Common myeloid progenitor, CD34-positive (primary cell): ENCODE measurements at regions not wholly inside any gene's neighbourhood (a gene's known extent, or its start where the extent isn't known, plus 50 kb on each side); places are given as distances from the start of the nearest gene placed in this dataset.
"Not testable (repeated sequence)": the region's sequence is repeated elsewhere in the genome, so short reads cannot be mapped to it uniquely, and the experiment has no call there.

ENCODE experiments used
- CTCF ChIA-PET: fragments of 350-600 bp; sonication (Branson Sonifier 250); formaldehyde crosslinking; loops from one replicate; lab custom pipeline; 2021; ENCODE audit warnings: antibody characterized with exemption; lab: Charles Lee
- POLR2A ChIA-PET: fragments of 350-600 bp; sonication (Branson Sonifier 250); formaldehyde crosslinking; loops from one replicate; lab custom pipeline; 2021; ENCODE audit warnings: antibody characterized with exemption; lab: Charles Lee
- DNase-seq, 3 donors: peaks; one replicate each; pipeline versions ENCODE4 v3.0.0 to v3.0.0-alpha.2; 2013
- H3K27ac ChIP-seq, 2 experiments: 1 replicate in 1 of 2; 2 replicates in 1 of 2; pipeline ENCODE4 v1.7.0; 2013; ENCODE audit warnings: inconsistent platforms in 2 of 2, low read length in 2 of 2, mild to moderate bottlenecking in 2 of 2, low read depth in 1 of 2, moderate library complexity in 1 of 2; ENCODE audit not compliant: severe bottlenecking in 2 of 2, insufficient read depth in 1 of 2, poor library complexity in 1 of 2
- H3K27me3 ChIP-seq, 5 experiments: replicated peaks in 2 of 5; 1 replicate in 3 of 5; 2 replicates in 2 of 5; pipeline versions ENCODE4 v1.6.1 to v1.7.0; 2013; ENCODE audit warnings: low read length in 4 of 5, mild to moderate bottlenecking in 2 of 5, moderate library complexity in 2 of 5, inconsistent platforms in 1 of 5; ENCODE audit not compliant: insufficient read depth in 5 of 5, control insufficient read depth in 4 of 5
- H3K36me3 ChIP-seq, 4 experiments: 1 replicate in 2 of 4; 2 replicates in 2 of 4; pipeline versions ENCODE4 v1.6.1 to v1.7.0; 2013; ENCODE audit warnings: low read length in 3 of 4, control low read depth in 1 of 4, mild to moderate bottlenecking in 1 of 4; ENCODE audit not compliant: control insufficient read depth in 4 of 4, insufficient read depth in 4 of 4
- H3K4me1 ChIP-seq, 4 experiments: 1 replicate in 3 of 4; 2 replicates in 1 of 4; pipeline versions ENCODE4 v1.6.1 to v1.7.1; 2013; ENCODE audit warnings: low read length in 3 of 4, mild to moderate bottlenecking in 3 of 4, control low read depth in 1 of 4, inconsistent platforms in 1 of 4, moderate library complexity in 1 of 4; ENCODE audit not compliant: control insufficient read depth in 4 of 4, insufficient read depth in 4 of 4; ENCODE audit errors: control extremely low read depth in 1 of 4
- H3K4me3 ChIP-seq, 7 experiments: 1 replicate in 4 of 7; 2 replicates in 3 of 7; pipeline versions ENCODE4 v1.5.1 to v1.7.0; 2013; ENCODE audit warnings: mild to moderate bottlenecking in 7 of 7, low read length in 6 of 7, moderate library complexity in 6 of 7, inconsistent platforms in 2 of 7, low read depth in 2 of 7, control low read depth in 1 of 7; ENCODE audit not compliant: insufficient read depth in 4 of 7, control insufficient read depth in 1 of 7; ENCODE audit errors: extremely low read depth in 1 of 7
- H3K9me3 ChIP-seq, 5 experiments: 1 replicate in 4 of 5; 2 replicates in 1 of 5; pipeline versions ENCODE4 v1.6.1 to v1.7.1; 2013; ENCODE audit warnings: low read length in 4 of 5, mild to moderate bottlenecking in 2 of 5, inconsistent platforms in 1 of 5, low read depth in 1 of 5, moderate library complexity in 1 of 5; ENCODE audit not compliant: control insufficient read depth in 4 of 5, insufficient read depth in 2 of 5; ENCODE audit errors: control extremely low read depth in 1 of 5
- WGBS: methylation state at CpG from one replicate; pipeline ENCODE4 v1.1.5; 2013; ENCODE audit not compliant: insufficient coverage; 5-methylcytosine and 5-hydroxymethylcytosine counted together

- no peaks in the 10 kb centered on the region for H3K36me3 ChIP-seq
- H3K9me3 ChIP-seq = no peaks in the 10 kb centered on the region
- peaks cover 0 to 2% (median 0%) of the 10 kb centered on the region in 5 experiments for H3K27me3 ChIP-seq
- H3K4me1 ChIP-seq = no peaks in the 10 kb centered on the region
- ChIA-PET POLR2A (no interaction called here), CTCF (interaction anchor here (1.1 kb wide), 1 partner anchor 20 kb away, joined by 4 read pairs; no protein-coding TSS in a partner anchor)
- 70% methylated on average over 5 of the region's 5 CpGs for WGBS
- H3K4me3 ChIP-seq = no peak overlapping the region
- no peak overlapping the region for H3K27ac ChIP-seq
- DNase-seq = no peak
Measured at GRCh38 chr5:136750224-136750862, 385.0 kb upstream of the TRPC7 start.

- Histone ChIP-seq H3K36me3 (no peaks in the 10 kb centered on the region), H3K27me3 (no peaks in the 10 kb centered on the region), H3K27ac (no peak overlapping the region), H3K9me3 (peaks cover 0 to 2% (median 0%) of the 10 kb centered on the region in 5 experiments), H3K4me1 (no peaks in the 10 kb centered on the region), H3K4me3 (no peak overlapping the region)
- no peak for DNase-seq
- ChIA-PET POLR2A (no interaction called here), CTCF (interaction anchor here (1.1 kb wide), 1 partner anchor 21 kb away, joined by 4 read pairs; no protein-coding TSS in a partner anchor)
- WGBS = no CpG with 5 or more reads among the region's 1 CpG
Measured at GRCh38 chr5:136749016-136749415, 383.7 kb upstream of the TRPC7 start.

GRCh38 chr5:136743052-136743451, 377.7 kb upstream of the TRPC7 start:
- Histone ChIP-seq H3K4me3 (no peak overlapping the region), H3K36me3 (no peaks in the 10 kb centered on the region), H3K27me3 (no peaks in the 10 kb centered on the region), H3K9me3 (peaks cover 0 to 12% (median 5%) of the 10 kb centered on the region in 5 experiments), H3K27ac (no peak overlapping the region), H3K4me1 (no peaks in the 10 kb centered on the region)
- CTCF ChIA-PET = no interaction called here
- WGBS = 100% methylated on average over 1 of the region's 1 CpG
- POLR2A ChIA-PET = no interaction called here
- no peak for DNase-seq

- no peaks in the 10 kb centered on the region for H3K36me3 ChIP-seq
- no peak for DNase-seq
Measured at GRCh38 chr5:136740228-136740627, 374.9 kb upstream of the TRPC7 start.

GRCh38 chr5:136739271-136739670, 373.9 kb upstream of the TRPC7 start:
- WGBS = 100% methylated on average over 1 of the region's 4 CpGs
- H3K4me3 ChIP-seq, H3K27ac ChIP-seq, H3K36me3 ChIP-seq, DNase-seq, CTCF ChIA-PET, H3K4me1 ChIP-seq, H3K9me3 ChIP-seq, POLR2A ChIA-PET, H3K27me3 ChIP-seq: not testable (repeated sequence)

More at GRCh38 chr5:136740228-136740627, 374.9 kb upstream of the TRPC7 start:
- Histone ChIP-seq H3K4me1 (no peaks in the 10 kb centered on the region), H3K27me3 (no peaks in the 10 kb centered on the region), H3K9me3 (peaks cover 0 to 12% (median 5%) of the 10 kb centered on the region in 5 experiments), H3K4me3 (no peak overlapping the region), H3K27ac (no peak overlapping the region)
- POLR2A ChIA-PET = no interaction called here
- CTCF ChIA-PET = no interaction called here

GRCh38 chr5:136738829-136739228, 373.5 kb upstream of the TRPC7 start:
- Histone ChIP-seq H3K27me3 (no peaks in the 10 kb centered on the region), H3K4me3 (no peak overlapping the region), H3K4me1 (no peaks in the 10 kb centered on the region), H3K27ac (no peak overlapping the region), H3K36me3 (no peaks in the 10 kb centered on the region), H3K9me3 (peaks cover 0 to 10% (median 5%) of the 10 kb centered on the region in 5 experiments)
- DNase-seq = no peak
- 80% methylated on average over 1 of the region's 2 CpGs for WGBS
- ChIA-PET POLR2A (no interaction called here), CTCF (no interaction called here)

- POLR2A ChIA-PET = no interaction called here
Measured at GRCh38 chr5:136736021-136736420, 370.7 kb upstream of the TRPC7 start.

More at GRCh38 chr5:136736021-136736420, 370.7 kb upstream of the TRPC7 start:
- Histone ChIP-seq H3K4me3 (no peak overlapping the region), H3K9me3 (peaks cover 0 to 3% (median 0%) of the 10 kb centered on the region in 5 experiments), H3K4me1 (no peaks in the 10 kb centered on the region), H3K36me3 (no peaks in the 10 kb centered on the region), H3K27ac (no peak overlapping the region), H3K27me3 (no peaks in the 10 kb centered on the region)
- WGBS = 53% methylated on average over 2 of the region's 6 CpGs
- DNase-seq = no peak
- CTCF ChIA-PET = interaction anchor here (1.0 kb wide), 1 partner anchor 10 kb away, joined by 4 read pairs; no protein-coding TSS in a partner anchor
